OCI-LY3 (cell line): ENCODE measurements at regions not wholly inside any gene's neighbourhood (a gene's known extent, or its start where the extent isn't known, plus 50 kb on each side); places are given as distances from the start of the nearest gene placed in this dataset.

Experiments used
- H2AFZ ChIP-seq: fragments of 200-600, 300-600 bp; shearing (Covaris generic); 2 replicates; pipeline ENCODE4 v1.6.0; 2014; ENCODE audit warnings: antibody characterized with exemption, low read depth, low read length
- H3K27ac ChIP-seq: fragments of 200-600, 300-600 bp; sonication (generic); 2 replicates; pipeline ENCODE4 v1.5.1; 2014; ENCODE audit warnings: mild to moderate bottlenecking, low read length, moderate library complexity, mixed read lengths
- H3K27me3 ChIP-seq: fragments of 200-600, 300-600 bp; sonication (generic); 2 replicates; pipeline ENCODE4 v1.6.1; 2014; ENCODE audit warnings: low read depth, low read length, mixed read lengths
- H3K36me3 ChIP-seq: fragments of 200-600, 300-600 bp; sonication (generic); replicated peaks from 2 replicates; pipeline ENCODE3; 2014; ENCODE audit warnings: low read depth, low read length, mixed read lengths
- H3K4me1 ChIP-seq: fragments of 300-600, 200-600 bp; sonication (generic); 2 replicates; pipeline ENCODE4 v1.6.1; 2014; ENCODE audit warnings: low read length, mixed read lengths
- H3K4me2 ChIP-seq: fragments of 200-600, 300-600 bp; sonication (generic); 2 replicates; pipeline ENCODE4 v1.6.1; 2014; ENCODE audit warnings: low read length, mixed read lengths
- H3K4me3 ChIP-seq: fragments of 300-600, 200-600 bp; sonication (generic); 2 replicates; pipeline ENCODE4 v1.5.1; 2014; ENCODE audit warnings: antibody characterized with exemption, mild to moderate bottlenecking, low read length, moderate library complexity
- H3K79me2 ChIP-seq: fragments of 300-600, 200-600 bp; shearing (Covaris generic); 2 replicates; pipeline ENCODE4 v1.6.1; 2014; ENCODE audit warnings: mild to moderate bottlenecking, low read length, mixed read lengths
- H3K9ac ChIP-seq: fragments of 300-600, 200-600 bp; shearing (Covaris generic); 2 replicates; pipeline ENCODE4 v1.6.0; 2014; ENCODE audit warnings: mild to moderate bottlenecking, low read length, moderate library complexity
- H3K9me3 ChIP-seq: fragments of 200-600, 300-600 bp; shearing (Covaris generic); 2 replicates; pipeline ENCODE4 v1.6.1; 2014; ENCODE audit warnings: low read length, mixed read lengths; ENCODE audit not compliant: insufficient read depth
- H4K20me1 ChIP-seq: fragments of 200-600, 300-600 bp; sonication (generic); 2 replicates; pipeline ENCODE4 v1.6.1; 2016; ENCODE audit warnings: low read length, mixed read lengths; ENCODE audit not compliant: insufficient read depth
- EZH2phosphoT487 ChIP-seq: fragments of 200-600 bp; shearing (Covaris generic); IDR thresholded peaks from 2 replicates; pipeline ENCODE4 v1.6.1; 2018; ENCODE audit warnings: antibody characterized with exemption, mixed run types, low read depth
- TF ChIP-seq, protein P1 (sequence below): fragments of 200-600, 300-600 bp; sonication (generic); IDR thresholded peaks from 2 replicates; pipeline ENCODE4 v1.5.1; 2014; ENCODE audit warnings: antibody characterized with exemption, low read length, low read depth

DNA sequence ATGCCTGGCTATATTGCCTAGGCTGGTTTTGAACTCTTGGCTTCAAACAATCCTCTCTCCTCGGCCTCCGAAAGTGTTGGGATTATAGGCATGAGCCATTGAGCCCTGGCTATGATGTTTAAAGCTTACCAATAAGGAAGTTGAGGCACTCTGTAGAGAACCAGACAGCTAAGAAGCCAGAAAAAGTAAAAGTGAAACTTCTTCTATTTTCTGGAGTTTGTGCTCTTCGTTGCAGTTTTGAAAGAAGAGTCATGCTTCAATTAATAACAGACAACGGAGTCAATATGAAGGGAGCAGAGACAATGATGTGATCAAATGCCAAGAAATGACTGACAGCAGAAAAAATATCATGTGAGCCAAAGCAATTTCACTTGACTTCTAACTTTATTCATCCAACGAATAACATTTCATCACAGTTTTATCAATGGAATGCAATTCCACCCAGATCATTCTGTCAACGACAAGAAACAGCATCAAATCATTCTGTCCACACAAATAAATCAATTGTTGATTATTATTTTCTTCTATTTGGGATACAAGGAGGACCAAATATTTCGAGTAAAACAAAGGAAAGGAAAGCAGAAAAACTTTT, 175.5 kb upstream of the CELF4 start:
- Histone ChIP-seq H3K79me2 (no peaks in the 10 kb centered on the region), H3K27me3 (no peaks in the 10 kb centered on the region), H3K36me3 (no peaks in the 10 kb centered on the region), H3K4me2 (peak overlapping the region; percentile 85), H3K9me3 (no peaks in the 10 kb centered on the region), H3K4me1 (peaks cover 46% of the 10 kb centered on the region), H2AFZ (peak overlapping the region; percentile 73), H3K27ac (peak overlapping the region; percentile 31; the same call in 1 of the 2 replicates), H4K20me1 (no peaks in the 10 kb centered on the region), H3K4me3 (peak overlapping the region; percentile 54), H3K9ac (peak overlapping the region; percentile 35; the same call in 1 of the 2 replicates)
- TF ChIP-seq EZH2phosphoT487, result no peak
- TF ChIP-seq, protein P1, sequence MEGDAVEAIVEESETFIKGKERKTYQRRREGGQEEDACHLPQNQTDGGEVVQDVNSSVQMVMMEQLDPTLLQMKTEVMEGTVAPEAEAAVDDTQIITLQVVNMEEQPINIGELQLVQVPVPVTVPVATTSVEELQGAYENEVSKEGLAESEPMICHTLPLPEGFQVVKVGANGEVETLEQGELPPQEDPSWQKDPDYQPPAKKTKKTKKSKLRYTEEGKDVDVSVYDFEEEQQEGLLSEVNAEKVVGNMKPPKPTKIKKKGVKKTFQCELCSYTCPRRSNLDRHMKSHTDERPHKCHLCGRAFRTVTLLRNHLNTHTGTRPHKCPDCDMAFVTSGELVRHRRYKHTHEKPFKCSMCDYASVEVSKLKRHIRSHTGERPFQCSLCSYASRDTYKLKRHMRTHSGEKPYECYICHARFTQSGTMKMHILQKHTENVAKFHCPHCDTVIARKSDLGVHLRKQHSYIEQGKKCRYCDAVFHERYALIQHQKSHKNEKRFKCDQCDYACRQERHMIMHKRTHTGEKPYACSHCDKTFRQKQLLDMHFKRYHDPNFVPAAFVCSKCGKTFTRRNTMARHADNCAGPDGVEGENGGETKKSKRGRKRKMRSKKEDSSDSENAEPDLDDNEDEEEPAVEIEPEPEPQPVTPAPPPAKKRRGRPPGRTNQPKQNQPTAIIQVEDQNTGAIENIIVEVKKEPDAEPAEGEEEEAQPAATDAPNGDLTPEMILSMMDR, result no peak

DNA sequence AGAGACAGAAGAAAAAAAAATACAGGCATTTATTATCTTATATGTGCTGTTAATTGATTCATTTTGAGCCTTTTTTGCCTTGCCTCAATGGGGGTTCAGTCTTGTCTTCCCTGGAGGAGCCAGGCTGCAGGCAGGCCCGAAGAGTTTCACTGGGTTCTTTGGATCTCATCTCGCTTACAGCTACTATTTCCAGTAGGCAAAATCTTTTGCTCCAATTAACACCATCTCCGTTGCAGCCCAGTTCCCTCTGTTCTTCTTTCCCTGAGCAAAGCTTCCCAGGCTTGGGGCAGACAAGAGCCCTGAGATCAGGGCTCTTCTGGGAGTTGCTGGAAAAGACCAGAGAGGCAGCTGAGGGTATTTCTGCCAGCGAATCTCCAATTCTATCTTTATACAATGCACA, 168.8 kb upstream of the CELF4 start:
- Histone ChIP-seq H3K4me2 (no peak overlapping the region), H3K4me3 (no peak overlapping the region), H3K4me1 (peaks cover 29% of the 10 kb centered on the region), H3K79me2 (no peaks in the 10 kb centered on the region), H3K9me3 (no peaks in the 10 kb centered on the region), H3K9ac (no peak overlapping the region), H2AFZ (no peak overlapping the region), H3K27ac (no peak overlapping the region), H3K36me3 (no peaks in the 10 kb centered on the region), H3K27me3 (no peaks in the 10 kb centered on the region), H4K20me1 (no peaks in the 10 kb centered on the region)
- TF ChIP-seq, protein P1, result no peak
- no peak for TF ChIP-seq EZH2phosphoT487

DNA sequence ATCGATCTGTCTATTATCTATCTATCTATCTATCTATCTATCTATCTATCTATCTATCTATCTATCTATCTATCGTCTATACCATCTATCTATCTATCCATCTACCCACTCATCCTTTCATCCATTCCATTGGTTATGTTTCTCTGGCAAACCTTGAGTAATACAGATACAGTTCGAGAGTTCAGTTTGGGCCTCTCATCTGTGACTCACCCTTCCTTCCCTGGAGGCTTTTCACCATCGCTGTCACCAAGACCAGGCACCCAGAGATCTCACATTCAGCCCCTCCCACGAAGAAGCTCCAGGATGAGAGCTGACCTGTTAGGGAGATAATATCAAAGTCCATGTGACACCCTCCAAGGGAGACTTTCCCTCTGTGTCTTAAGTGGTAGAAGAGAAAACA, 164.1 kb upstream of the CELF4 start:
- TF ChIP-seq EZH2phosphoT487, result no peak
- TF ChIP-seq, protein P1, result no peak
- no peaks in the 10 kb centered on the region for H4K20me1 ChIP-seq
- H2AFZ ChIP-seq, result no peak overlapping the region

DNA sequence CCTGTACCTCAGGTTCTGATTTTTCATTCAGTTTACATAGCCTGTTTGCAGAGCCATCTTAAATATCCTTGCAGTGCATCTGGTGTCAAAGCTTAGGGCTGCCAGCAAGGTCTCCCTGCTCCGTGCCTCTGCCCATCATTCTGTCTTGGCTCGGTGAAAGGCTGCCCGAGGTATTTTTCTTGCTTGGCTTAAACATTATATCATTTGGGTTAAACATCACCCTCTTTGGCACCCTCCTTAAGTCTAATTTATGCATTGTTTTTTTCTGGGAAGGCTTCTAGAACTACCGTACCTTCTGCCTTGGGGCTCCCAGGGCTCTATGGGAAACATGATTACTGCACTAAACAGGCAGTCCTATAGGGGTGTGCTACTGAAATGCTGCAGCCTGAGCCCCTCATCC, 158.6 kb upstream of the CELF4 start:
- Histone ChIP-seq H3K36me3 (no peaks in the 10 kb centered on the region), H3K4me2 (no peak overlapping the region), H3K4me1 (peaks cover 41% of the 10 kb centered on the region), H3K27ac (no peak overlapping the region), H3K4me3 (no peak overlapping the region), H3K9me3 (no peaks in the 10 kb centered on the region), H3K79me2 (no peaks in the 10 kb centered on the region), H4K20me1 (no peaks in the 10 kb centered on the region), H3K9ac (no peak overlapping the region), H3K27me3 (no peaks in the 10 kb centered on the region), H2AFZ (no peak overlapping the region)
- TF ChIP-seq, protein P1, result no peak
- no peak for TF ChIP-seq EZH2phosphoT487

More for the DNA sequence above, 164.1 kb upstream of the CELF4 start:
- Histone ChIP-seq H3K27me3 (no peaks in the 10 kb centered on the region), H3K4me2 (no peak overlapping the region), H3K9ac (no peak overlapping the region), H3K36me3 (no peaks in the 10 kb centered on the region), H3K27ac (no peak overlapping the region), H3K9me3 (no peaks in the 10 kb centered on the region), H3K79me2 (no peaks in the 10 kb centered on the region), H3K4me1 (peaks cover 14% of the 10 kb centered on the region), H3K4me3 (no peak overlapping the region)
